ENCODE measurements at regions not wholly inside any gene's neighbourhood (a gene's known extent, or its start where the extent isn't known, plus 50 kb on each side); places are given as distances from the start of the nearest gene placed in this dataset.

DNA sequence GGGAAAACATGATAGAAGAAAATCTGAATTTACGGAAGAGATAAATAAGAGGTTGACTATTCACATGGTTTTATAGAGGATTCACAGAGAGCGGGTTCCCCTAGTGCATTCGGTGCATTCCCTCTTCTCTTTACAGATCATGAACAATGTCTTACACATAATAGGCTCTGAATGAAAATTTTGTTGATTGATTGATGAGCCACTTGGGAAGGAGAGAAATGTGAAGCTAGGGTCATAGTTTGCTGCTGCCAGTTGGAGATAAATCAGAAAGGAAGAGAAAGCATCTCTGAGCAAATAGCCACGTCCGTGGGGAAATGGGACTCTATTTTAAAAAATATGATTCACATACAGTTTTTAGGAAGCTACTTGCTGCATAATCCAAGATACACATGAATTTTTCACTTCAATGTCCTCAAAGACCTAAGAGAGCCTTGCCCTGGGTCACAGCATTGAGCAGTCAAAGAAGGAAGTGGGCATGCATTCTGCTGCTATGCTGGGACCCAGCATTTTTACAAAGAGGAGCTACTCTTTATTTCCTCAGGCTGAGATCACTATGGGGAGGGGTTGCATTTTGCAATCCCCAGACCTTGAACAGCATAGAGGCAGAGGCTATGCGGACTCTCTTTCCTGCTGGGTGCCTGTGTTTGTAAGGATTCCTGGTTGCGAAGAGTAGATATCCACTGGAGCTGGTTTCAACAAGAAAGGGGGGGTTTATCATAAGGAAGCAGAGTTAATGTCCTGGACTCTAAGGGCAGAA, 395.3 kb downstream of the TSN start:
- TF ChIP-seq, protein P1, sequence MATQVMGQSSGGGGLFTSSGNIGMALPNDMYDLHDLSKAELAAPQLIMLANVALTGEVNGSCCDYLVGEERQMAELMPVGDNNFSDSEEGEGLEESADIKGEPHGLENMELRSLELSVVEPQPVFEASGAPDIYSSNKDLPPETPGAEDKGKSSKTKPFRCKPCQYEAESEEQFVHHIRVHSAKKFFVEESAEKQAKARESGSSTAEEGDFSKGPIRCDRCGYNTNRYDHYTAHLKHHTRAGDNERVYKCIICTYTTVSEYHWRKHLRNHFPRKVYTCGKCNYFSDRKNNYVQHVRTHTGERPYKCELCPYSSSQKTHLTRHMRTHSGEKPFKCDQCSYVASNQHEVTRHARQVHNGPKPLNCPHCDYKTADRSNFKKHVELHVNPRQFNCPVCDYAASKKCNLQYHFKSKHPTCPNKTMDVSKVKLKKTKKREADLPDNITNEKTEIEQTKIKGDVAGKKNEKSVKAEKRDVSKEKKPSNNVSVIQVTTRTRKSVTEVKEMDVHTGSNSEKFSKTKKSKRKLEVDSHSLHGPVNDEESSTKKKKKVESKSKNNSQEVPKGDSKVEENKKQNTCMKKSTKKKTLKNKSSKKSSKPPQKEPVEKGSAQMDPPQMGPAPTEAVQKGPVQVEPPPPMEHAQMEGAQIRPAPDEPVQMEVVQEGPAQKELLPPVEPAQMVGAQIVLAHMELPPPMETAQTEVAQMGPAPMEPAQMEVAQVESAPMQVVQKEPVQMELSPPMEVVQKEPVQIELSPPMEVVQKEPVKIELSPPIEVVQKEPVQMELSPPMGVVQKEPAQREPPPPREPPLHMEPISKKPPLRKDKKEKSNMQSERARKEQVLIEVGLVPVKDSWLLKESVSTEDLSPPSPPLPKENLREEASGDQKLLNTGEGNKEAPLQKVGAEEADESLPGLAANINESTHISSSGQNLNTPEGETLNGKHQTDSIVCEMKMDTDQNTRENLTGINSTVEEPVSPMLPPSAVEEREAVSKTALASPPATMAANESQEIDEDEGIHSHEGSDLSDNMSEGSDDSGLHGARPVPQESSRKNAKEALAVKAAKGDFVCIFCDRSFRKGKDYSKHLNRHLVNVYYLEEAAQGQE (IDR thresholded peaks at IDR 0.05; ENCODE audit: insufficient read depth in 1 of 2, low read depth in 2 of 2, low read length in 2 of 2), result no peak
- TF ChIP-seq TAF1 (IDR thresholded peaks at IDR 0.05; ENCODE audit: borderline replicate concordance, insufficient read depth, low read length), result no peak

All from PFSK-1 (cell line).